ENCODE measurements at regions not wholly inside any gene's neighbourhood (a gene's known extent, or its start where the extent isn't known, plus 50 kb on each side); places are given as distances from the start of the nearest gene placed in this dataset.

DNA sequence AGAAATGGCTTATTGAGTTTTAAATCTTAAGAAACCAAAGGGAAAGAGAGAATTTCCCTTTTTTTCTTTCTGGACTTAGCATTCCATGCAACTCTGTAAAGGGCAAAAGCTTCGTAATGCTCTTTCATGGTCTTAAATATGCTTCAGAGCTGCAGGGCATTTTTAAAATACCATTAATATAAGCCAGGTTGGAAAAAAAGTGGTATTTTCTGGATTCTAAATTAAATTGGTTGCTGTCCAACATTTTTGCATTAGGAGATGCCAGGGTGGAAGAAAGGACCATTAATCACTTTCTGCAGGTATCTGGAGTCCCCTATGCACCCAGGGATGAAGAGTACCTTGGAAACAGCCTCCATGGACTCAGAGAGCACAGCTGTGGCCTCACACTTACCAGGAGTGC, 215.1 kb upstream of the DAPK1 start:
- DNase-seq (ENCODE audit: low spot score), result no peak

DNA sequence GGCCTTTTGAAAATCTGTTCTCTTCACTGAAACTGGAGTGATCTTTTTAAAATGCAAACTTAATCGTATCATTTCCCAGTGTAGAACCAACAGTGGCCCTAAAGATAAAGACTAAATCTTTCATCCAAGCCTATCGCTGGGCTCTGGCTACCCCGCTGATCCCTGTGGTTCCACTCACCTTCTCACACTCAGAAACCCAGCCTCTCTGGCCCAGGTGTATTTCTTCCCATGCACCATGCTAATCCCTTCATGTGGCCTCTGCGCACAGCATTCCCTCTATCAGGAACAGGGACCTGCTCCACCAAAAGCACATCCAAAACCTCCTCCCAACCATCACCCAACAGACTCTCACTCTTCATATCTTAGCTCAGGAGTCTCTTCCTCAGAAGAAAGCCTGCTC, 214.1 kb upstream of the DAPK1 start:
- DNase-seq (ENCODE audit: low spot score), result no peak

DNA sequence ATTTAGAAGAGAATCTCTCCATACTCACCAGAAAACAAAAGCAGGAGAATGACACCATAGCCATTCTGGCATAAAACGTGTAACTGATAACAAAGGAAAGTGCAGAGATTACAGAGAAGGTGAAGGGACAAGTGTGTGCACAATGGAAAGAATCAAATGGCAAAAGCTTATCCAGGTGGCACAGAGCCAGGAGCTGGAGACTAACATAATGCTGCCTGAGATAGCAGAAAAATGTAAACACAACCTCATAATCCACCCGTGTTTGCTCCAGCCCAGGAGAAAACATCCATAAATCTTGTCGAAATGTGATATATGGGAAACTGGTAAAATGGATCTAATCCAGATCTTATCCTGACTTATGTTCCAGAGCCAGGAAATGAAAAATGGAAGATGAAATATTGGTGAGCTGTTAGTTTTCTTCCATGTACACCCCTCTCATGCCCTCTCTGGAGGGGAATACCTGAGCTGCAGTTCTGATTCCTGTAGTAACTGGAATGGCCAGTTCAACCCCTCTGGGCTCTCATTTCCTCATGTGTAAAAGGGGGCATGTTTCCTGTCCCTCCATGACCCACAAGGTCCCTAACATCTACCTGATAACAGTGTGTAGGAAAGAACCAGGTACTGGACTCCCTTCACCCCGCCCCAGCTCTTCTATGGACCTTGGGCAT, 212.3 kb upstream of the DAPK1 start:
- DNase-seq (ENCODE audit: low spot score), result no peak

GRCh38 chr9:87286506-87286905, 211.2 kb upstream of the DAPK1 start:
- DNase-seq (ENCODE audit: low spot score), result no peak

DNA sequence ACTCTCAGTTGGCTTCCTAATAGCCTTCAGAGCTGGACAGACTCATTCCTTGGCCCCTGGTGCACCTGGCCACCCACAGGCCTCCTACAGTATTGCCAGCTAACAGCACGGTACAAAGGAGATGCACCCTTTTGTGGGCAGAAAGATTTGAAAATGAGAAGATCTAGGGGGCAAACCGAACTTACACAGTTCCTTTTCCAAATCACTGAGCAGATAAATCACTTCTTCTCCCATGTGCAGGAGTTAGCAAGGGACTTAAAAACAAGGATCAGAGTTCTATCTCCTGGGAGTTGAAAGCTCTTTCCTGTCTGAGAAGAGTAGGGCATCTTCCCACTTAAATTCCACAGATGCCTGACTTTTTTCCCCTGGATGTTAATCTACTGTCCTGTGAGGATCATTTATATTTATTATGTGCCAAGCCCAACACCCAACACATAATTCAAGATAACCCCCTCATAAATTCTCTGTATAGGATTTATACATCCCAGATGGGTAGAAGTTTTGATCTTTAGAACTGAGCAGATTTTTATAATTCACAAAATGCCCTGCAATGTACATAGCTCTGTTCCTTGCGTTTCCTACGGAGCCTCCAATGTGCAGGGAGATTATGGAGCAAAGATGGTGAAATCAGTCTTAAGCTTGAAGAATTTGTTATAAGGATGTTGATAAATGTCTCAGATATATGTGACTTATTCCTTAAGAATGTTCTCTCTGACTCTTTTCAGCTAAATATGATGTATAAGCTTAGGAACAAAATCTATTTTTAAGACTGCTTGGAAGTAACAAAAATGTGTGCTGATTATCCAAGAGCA, 207.2 kb upstream of the DAPK1 start:
- DNase-seq (ENCODE audit: low spot score), result no peak

DNA sequence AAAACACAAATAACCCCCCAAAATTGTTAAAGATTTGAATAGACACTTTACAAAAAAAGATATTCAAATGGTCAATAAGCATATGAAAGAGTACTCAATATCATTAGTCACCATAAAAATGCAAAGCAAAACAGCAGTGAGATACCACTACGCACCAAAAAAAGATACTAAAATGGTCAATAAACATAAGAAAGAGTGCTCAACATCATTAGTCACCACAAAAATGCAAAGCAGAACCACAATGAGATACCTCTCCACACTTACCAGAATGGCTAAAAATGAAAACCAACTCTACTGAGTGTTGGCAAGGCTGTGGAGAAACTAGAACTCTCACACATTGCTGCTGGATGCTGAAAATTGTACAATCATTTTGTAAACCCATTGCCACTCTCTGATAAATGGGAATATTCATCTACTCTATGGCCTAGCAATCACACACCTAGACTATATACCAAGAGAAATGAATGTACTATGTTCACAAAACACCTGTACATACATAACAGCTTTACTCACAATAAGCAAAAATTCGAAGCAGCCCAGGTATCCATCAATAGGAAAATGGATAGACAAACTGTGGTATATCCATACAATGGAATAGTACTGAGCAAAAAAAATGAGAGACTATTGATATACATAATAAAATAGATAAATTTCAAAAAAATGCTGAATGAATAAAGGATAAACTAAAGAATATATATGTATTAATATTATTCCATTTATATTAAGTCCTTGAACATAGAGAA, 205.0 kb upstream of the DAPK1 start:
- no peak for DNase-seq (ENCODE audit: low spot score)

DNA sequence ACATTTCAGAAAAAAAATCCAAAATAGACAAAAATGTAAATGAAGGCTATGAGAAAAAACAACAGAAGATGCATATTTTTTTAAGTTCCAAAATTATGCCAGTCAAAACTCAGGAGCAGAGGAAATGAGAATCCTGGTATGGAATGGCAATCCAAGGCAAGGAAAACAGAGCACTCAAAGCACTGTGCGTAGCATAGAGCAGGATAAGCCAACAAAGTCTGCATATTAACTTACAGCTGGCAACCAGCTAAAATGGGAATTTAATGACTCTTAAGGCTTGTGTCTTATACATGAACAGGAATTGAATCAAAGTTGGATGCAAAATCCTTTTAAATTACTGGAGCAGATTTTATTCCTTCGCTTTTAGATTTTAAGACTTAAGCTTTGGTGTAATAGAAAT, 203.5 kb upstream of the DAPK1 start:
- no peak for DNase-seq (ENCODE audit: low spot score)

GRCh38 chr9:87300915-87301314, 196.8 kb upstream of the DAPK1 start:
- no peak for DNase-seq (ENCODE audit: low spot score)

DNA sequence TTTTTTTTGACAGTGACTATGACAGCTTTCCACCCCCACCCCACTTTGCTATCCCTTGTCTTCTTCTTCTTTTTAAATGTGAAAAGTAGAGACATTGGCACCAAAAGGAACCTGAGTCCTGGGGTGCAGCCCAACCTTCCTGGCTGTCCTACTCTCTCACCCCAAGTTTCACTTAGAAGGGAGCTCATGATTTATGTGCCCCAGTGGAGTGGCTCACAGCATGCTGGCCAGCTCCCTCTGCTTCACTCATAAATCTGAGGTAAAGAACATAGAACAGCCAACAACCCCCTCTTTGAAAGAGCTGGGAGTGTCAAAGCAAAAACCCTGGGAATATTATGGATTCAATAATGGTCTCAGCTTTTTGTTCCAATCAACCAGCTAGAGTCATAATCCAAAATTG, 196.3 kb upstream of the DAPK1 start:
- DNase-seq (ENCODE audit: low spot score), result no peak

DNA sequence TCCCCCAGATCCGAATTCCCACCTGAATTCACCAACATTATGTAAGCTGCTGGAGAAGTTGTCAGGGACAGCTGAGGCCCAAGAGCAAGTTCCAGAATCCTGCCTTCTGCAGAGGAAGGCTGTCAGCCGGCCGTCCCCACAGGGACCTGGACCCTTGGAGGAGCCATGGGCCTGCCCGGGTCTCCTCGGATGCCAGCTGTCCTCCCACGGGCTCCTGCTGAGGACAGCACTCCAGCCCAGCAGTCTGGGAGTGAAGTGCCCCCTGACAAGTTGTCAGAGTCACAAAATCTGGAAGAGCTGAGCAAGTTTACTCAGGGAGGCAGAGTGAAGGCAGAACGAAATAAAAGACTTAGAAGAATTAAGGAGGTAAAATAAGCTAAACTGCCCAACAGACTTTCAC, 192.5 kb upstream of the DAPK1 start:
- DNase-seq (ENCODE audit: low spot score), result no peak

DNA sequence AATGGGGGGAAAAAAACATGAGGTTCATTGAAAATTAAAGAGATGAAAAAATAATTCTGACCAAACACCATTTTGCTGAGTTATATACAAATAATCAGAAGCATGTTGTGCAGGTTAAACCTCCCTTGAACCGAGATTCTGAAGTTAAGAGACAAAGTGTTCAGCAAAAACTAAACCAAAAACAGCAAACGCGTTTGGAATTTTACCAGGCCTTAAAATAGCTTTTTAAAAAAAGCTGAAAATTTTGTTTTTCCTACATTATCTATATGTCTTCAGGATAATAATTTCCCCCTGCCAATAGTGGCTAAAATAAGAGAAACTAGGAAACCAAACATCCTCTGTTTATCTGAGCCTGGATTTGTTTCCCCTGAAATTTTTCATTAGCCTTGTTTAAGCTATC, 191.7 kb upstream of the DAPK1 start:
- DNase-seq (ENCODE audit: low spot score), result no peak

DNA sequence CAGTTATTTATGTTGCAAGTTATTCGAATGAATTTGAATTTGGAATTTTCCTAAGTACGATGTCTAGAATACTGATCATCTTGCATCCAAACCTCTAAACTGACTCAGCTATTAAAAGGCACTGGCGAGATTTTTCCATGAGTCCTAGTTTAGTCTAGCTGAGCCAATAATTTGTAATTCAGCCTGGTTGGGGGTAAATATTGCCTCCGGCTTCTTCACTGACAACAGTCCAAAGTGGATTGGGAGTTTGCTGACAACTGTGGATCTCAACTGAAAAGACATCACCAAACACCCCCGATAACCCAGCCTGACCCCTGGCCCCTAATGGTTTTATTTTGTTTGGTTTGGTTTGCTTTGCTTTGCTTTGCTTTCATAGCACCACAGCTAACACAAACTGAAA, 189.8 kb upstream of the DAPK1 start:
- DNase-seq (ENCODE audit: low spot score), result no peak

- DNase-seq (ENCODE audit: low spot score), result no peak
These were observed 188.4 kb upstream of the DAPK1 start for GRCh38 chr9:87309236-87309635.

DNA sequence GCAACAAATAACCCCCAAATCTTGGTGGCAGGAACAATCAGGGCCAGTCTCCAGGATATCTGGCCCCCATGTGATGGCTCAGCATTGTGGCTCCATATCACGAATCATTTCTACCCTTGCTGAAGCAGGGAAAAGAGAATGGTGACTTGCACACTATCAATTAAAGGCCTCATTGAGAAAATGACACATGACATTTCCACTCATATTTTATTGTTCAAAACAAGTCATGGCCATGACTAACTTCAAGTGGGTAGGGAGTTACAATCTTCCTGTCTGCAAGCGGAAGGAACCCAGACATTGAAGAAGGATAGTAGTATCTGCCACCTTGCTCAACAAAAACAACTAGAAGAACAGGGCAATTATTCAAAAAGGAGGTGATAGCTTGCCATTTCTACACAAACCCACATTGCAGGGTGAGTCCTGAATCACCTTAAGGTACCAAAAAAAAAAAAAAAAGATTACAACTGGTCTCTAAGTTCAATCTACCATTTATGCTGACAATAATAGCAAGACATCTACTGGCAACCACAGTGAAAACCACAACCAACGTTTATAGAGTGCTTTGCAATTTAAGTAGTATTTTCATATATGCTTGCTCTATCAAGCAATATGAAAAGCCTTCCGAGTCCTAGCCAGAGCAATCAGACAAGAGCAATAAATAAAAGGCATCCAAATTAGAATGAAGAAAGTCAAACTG, 186.7 kb upstream of the DAPK1 start:
- DNase-seq (ENCODE audit: low spot score), result no peak

GRCh38 chr9:87319656-87320055, 178.0 kb upstream of the DAPK1 start:
- DNase-seq (ENCODE audit: low spot score), result no peak

- no peak for DNase-seq (ENCODE audit: low spot score)
These were observed 177.4 kb upstream of the DAPK1 start for GRCh38 chr9:87320146-87320884.

DNA sequence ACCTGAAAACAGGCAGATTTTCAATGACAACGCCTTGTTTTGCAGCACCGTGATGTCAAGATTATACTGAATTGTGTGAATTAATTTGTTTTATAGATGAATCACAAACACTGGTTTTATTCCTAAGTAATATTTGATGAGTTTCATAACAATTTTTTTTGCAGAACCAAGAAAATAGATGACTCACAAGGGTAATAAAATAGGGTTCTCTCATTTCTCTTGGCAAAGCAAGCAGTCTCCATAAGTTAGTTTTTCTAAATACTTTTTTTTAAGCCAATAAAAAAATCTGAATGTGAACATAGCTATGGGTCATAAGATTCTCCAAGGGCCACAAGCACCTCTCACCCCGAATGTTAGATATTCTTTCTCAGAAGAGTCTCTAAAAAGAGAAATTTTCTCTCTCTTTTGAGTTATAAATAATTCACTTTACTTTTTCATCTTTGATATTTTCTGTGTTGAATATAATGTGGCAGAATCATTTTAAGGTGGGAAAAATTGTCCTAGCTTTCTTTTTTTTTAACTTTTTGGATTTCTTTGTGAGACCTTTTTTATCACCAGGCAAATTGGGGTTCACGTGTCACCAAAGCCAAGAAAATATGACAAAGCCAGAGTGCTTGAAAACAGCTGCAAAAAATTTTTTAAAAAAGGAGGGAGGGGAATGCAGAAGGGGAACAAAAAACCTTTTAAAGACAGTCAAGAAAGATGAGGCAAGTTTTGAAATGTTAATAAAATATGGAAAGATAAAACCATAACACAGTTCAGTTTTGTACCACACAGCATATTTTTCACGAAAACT, 174.6 kb upstream of the DAPK1 start:
- DNase-seq (ENCODE audit: low spot score), result peak; percentile 3

DNA sequence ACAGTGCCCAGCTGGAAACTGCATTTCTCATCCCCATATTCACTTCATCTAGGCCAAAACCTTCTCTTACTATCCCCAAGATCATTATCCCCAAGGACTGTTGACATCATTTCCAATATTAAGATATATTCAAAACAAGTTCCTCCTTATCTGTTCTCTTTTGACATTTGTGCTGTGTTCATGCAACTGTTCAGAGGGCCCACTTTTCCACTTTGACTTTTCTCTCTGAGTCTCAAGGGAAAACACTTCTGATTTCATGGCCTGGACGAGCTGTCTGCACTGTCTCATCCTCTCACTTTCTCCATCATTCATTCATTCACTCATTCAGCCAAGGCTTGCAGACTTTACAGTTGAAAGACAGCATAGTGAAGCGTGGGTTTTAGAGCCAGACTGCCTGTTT, 173.7 kb upstream of the DAPK1 start:
- no peak for DNase-seq (ENCODE audit: low spot score)

DNA sequence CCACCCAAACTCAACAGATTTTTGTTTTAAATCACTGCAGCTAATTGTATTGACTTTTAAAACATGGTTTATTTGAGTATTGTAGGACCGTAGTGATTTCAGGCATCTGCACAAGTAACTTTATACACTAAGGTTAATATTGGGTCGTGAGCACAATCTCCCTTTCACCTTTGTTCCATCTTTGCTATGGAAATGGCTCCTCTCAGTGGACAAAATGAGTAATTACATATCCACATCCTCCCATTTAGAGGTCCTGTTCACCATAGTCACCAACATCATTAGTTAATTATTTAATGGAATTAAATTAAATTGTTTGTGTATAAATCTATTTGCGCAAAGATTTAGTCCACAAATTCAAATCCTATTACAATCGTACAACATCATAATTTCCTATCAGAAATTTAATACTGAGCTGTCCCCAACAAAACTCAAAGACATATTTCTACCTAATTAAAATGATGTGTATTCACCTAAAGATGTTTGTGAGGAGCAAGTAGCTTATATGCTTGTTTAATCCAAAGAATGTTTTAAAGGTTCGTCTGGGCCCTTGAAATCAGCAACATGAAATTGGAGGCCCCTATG, 173.0 kb upstream of the DAPK1 start:
- peak; percentile 64 for DNase-seq (ENCODE audit: low spot score)

DNA sequence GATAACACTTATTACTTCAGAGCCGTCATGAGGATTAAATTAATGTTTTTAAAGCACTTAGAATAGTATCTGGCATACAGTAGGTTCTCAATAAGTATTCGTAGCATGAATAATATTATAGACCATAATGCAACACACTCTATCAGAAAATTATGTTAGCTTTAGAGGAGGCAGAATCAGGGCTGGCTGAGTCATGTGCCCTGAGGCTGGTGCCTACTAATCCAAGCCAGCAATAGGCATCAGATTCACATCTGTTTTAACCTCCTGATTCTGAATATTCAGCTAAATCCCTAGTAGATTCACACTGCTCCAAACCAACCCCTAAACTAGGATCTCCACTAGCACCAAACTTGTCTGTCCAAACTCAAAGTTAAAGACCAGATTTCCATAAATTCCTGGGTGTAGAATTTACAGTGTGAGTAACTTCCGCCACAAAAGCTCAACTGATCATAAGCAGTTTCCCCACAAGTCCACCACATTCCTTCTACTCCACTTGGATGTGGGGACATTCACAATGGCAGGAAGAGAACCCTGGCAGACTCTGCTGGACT, 170.0 kb upstream of the DAPK1 start:
- DNase-seq (ENCODE audit: low spot score), result no peak

All from LoVo (cell line).